ENCODE measurements at regions not wholly inside any gene's neighbourhood (a gene's known extent, or its start where the extent isn't known, plus 50 kb on each side); places are given as distances from the start of the nearest gene placed in this dataset.

- ATAC-seq (ENCODE audit: low read depth) (no peak), DNase-seq (no peak)
- no peak overlapping the region for H3K4me3 ChIP-seq (ENCODE audit: control extremely low read depth in 1 of 5, extremely low read depth in 1 of 5, insufficient read depth in 1 of 5, low read depth in 2 of 5, low read length in 4 of 5)
- no peaks in the 10 kb centered on the region for H3K9me3 ChIP-seq (ENCODE audit: control extremely low read depth in 1 of 3, control insufficient read depth in 2 of 3, insufficient read depth in 1 of 3, low read length in 2 of 3)
- H3K36me3 ChIP-seq (replicated peaks in 1 of 2; ENCODE audit: control extremely low read depth in 1 of 2, control insufficient read depth in 1 of 2, extremely low read depth in 1 of 2, insufficient read depth in 2 of 2, low read length in 1 of 2) = no peaks in the 10 kb centered on the region
- no peak overlapping the region for H3K27ac ChIP-seq (ENCODE audit: low read length in 2 of 2)
- CTCF ChIA-PET = no interaction called here
- H3K27me3 ChIP-seq (replicated peaks in 1 of 4; ENCODE audit: control extremely low read depth in 1 of 4, control insufficient read depth in 3 of 4, insufficient read depth in 4 of 4, low read length in 3 of 4) = no peaks in the 10 kb centered on the region
- no peak overlapping the region for H3K4me2 ChIP-seq (replicated peaks; ENCODE audit: low read depth, low read length, poor library complexity, severe bottlenecking)
- Mint-ChIP-seq H3K4me3 (no peak overlapping the region), H3K4me1 (no peaks in the 10 kb centered on the region), H3K9me3 (ENCODE audit: insufficient read depth) (peaks cover 7% of the 10 kb centered on the region), H3K27me3 (no peaks in the 10 kb centered on the region), H3K27ac (no peak overlapping the region)
- POLR2A ChIA-PET = no interaction called here
- no peak overlapping the region for H3K9ac ChIP-seq (ENCODE audit: low read length)
- H2AFZ ChIP-seq (ENCODE audit: insufficient read depth, low read depth, low read length, poor library complexity, severe bottlenecking) = no peak overlapping the region
- no peaks in the 10 kb centered on the region for H4K20me1 ChIP-seq (ENCODE audit: control insufficient read depth, insufficient read depth, low read length, poor library complexity, severe bottlenecking)
- H3K79me2 ChIP-seq (ENCODE audit: control insufficient read depth, insufficient read depth, low read length) = no peaks in the 10 kb centered on the region
- H3K4me1 ChIP-seq (ENCODE audit: control insufficient read depth in 2 of 2, insufficient read depth in 2 of 2, low read length in 2 of 2) = no peaks in the 10 kb centered on the region
- no CpG with 5 or more reads among the region's 4 CpGs for WGBS (ENCODE audit: insufficient coverage)
- TF ChIP-seq CTCF (IDR thresholded peaks at IDR 0.05) (no peak), EZH2 (IDR thresholded peaks at IDR 0.05; ENCODE audit: borderline replicate concordance, insufficient read depth, low read depth, low read length, poor library complexity, severe bottlenecking) (no peak)
- intact Hi-C loops (cut with micrococcal nuclease) = no loop called here
Measured at GRCh38 chr2:125450092-125450491, 1205.9 kb upstream of the GYPC start.

GRCh38 chr2:125455110-125455509 is 1200.8 kb upstream of the GYPC start:
- POLR2A ChIA-PET = no interaction called here
- Histone ChIP-seq H3K9me3 (ENCODE audit: control extremely low read depth in 1 of 3, control insufficient read depth in 2 of 3, insufficient read depth in 1 of 3, low read length in 2 of 3) (no peaks in the 10 kb centered on the region), H3K27ac (ENCODE audit: low read length in 2 of 2) (no peak overlapping the region), H3K27me3 (replicated peaks in 1 of 4; ENCODE audit: control extremely low read depth in 1 of 4, control insufficient read depth in 3 of 4, insufficient read depth in 4 of 4, low read length in 3 of 4) (no peaks in the 10 kb centered on the region), H2AFZ (ENCODE audit: insufficient read depth, low read depth, low read length, poor library complexity, severe bottlenecking) (no peak overlapping the region), H3K79me2 (ENCODE audit: control insufficient read depth, insufficient read depth, low read length) (no peaks in the 10 kb centered on the region), H3K4me2 (replicated peaks; ENCODE audit: low read depth, low read length, poor library complexity, severe bottlenecking) (no peak overlapping the region), H4K20me1 (ENCODE audit: control insufficient read depth, insufficient read depth, low read length, poor library complexity, severe bottlenecking) (no peaks in the 10 kb centered on the region), H3K4me3 (ENCODE audit: control extremely low read depth in 1 of 5, extremely low read depth in 1 of 5, insufficient read depth in 1 of 5, low read depth in 2 of 5, low read length in 4 of 5) (no peak overlapping the region), H3K36me3 (replicated peaks in 1 of 2; ENCODE audit: control extremely low read depth in 1 of 2, control insufficient read depth in 1 of 2, extremely low read depth in 1 of 2, insufficient read depth in 2 of 2, low read length in 1 of 2) (no peaks in the 10 kb centered on the region), H3K9ac (ENCODE audit: low read length) (no peak overlapping the region), H3K4me1 (ENCODE audit: control insufficient read depth in 2 of 2, insufficient read depth in 2 of 2, low read length in 2 of 2) (no peaks in the 10 kb centered on the region)
- peaks cover 4% of the 10 kb centered on the region for H3K9me3 Mint-ChIP-seq (ENCODE audit: insufficient read depth)
- DNase-seq = no peak
- H3K4me3 Mint-ChIP-seq = no peak overlapping the region
- 43% methylated on average over 1 of the region's 1 CpG for WGBS (ENCODE audit: insufficient coverage)
- intact Hi-C loops (cut with micrococcal nuclease) = no loop called here
- H3K27ac Mint-ChIP-seq = no peak overlapping the region
- no peaks in the 10 kb centered on the region for H3K27me3 Mint-ChIP-seq
- TF ChIP-seq CTCF (IDR thresholded peaks at IDR 0.05) (no peak), EZH2 (IDR thresholded peaks at IDR 0.05; ENCODE audit: borderline replicate concordance, insufficient read depth, low read depth, low read length, poor library complexity, severe bottlenecking) (no peak)
- no peaks in the 10 kb centered on the region for H3K4me1 Mint-ChIP-seq
- CTCF ChIA-PET = no interaction called here
- no peak for ATAC-seq (ENCODE audit: low read depth)
